K562 (cell line): ENCODE measurements at regions not wholly inside any gene's neighbourhood (a gene's known extent, or its start where the extent isn't known, plus 50 kb on each side); places are given as distances from the start of the nearest gene placed in this dataset.
A peak's percentile ranks its signal among the peaks of the same experiment; 100 is the strongest.

Experiments
- AFF4 ChIP-seq: sonication (generic); formaldehyde crosslinking; IDR thresholded peaks from 2 replicates; pipeline ENCODE4 v1.8.0; 2023; ENCODE audit warnings: mild to moderate bottlenecking, missing genetic modification reagents
- CHAMP1 ChIP-seq: fragments of 450-650 bp; IDR thresholded peaks from 2 replicates; pipeline ENCODE4 v1.6.1; 2016; ENCODE audit warnings: mild to moderate bottlenecking
- ELF1 ChIP-seq: fragments of 200-800 bp; sonication (Bioruptor generic); IDR thresholded peaks from 2 replicates; pipeline ENCODE4 v1.6.1; 2016; ENCODE audit warnings: missing genetic modification characterization, missing compliant biosample characterization
- KLF16 ChIP-seq: IDR thresholded peaks from 2 replicates; pipeline ENCODE4 v1.6.1; 2016; ENCODE audit warnings: antibody characterized with exemption
- MAFK ChIP-seq: IDR thresholded peaks from 2 replicates; pipeline ENCODE4 v1.6.1; 2011; ENCODE audit warnings: low read length, improper control_type of control experiment
- MLLT1 ChIP-seq, 2 experiments: fragments of 450-650 bp; IDR thresholded peaks; 2 replicates each; pipeline ENCODE4 v1.6.1; 2016
- PML ChIP-seq: IDR thresholded peaks from 2 replicates; pipeline ENCODE4 v1.6.1; 2012; ENCODE audit warnings: low read length, inconsistent platforms
- PRDM10 ChIP-seq: fragments of 450-650 bp; IDR thresholded peaks from 2 replicates; pipeline ENCODE4 v1.6.1; 2018; ENCODE audit not compliant: partially characterized antibody
- RAD21 ChIP-seq, 2 experiments: fragments of 250-450 bp in 1 of 2; fragments of 450-650 bp in 1 of 2; sonication (Bioruptor Pico) in 1 of 2; formaldehyde crosslinking in 1 of 2; IDR thresholded peaks in 1 of 2; conservative IDR thresholded peaks in 1 of 2; 2 replicates each; pipeline versions ENCODE4 v1.4.0 to v1.8.0; 2020 to 2022; ENCODE audit warnings: mild to moderate bottlenecking in 2 of 2, moderate library complexity in 1 of 2
- RCOR1 ChIP-seq, 2 experiments: IDR thresholded peaks; 2 replicates each; pipeline ENCODE4 v1.6.1; 2012; ENCODE audit warnings: low read depth in 2 of 2, low read length in 2 of 2, borderline replicate concordance in 1 of 2, improper control_type of control experiment in 1 of 2
- YY1 ChIP-seq, 3 experiments: IDR thresholded peaks; 2 replicates each; pipeline ENCODE4 v1.6.1; 2011; ENCODE audit warnings: low read length in 2 of 3, mild to moderate bottlenecking in 2 of 3, moderate library complexity in 2 of 3, borderline replicate concordance in 1 of 3, control low read depth in 1 of 3, low read depth in 1 of 3; ENCODE audit not compliant: insufficient read depth in 3 of 3, insufficient replicate concordance in 2 of 3, control insufficient read depth in 1 of 3, insufficient read length in 1 of 3; ENCODE audit errors: extremely low read depth in 1 of 3
- ZNF23 ChIP-seq: fragments of 250-450 bp; sonication (Bioruptor Pico); IDR thresholded peaks from 2 replicates; pipeline ENCODE4 v1.4.0; 2020; ENCODE audit warnings: mild to moderate bottlenecking
- ZNF311 ChIP-seq: fragments of 250-450 bp; sonication (Bioruptor Pico); IDR thresholded peaks from 2 replicates; pipeline ENCODE4 v1.4.0; 2020; ENCODE audit warnings: mild to moderate bottlenecking, moderate library complexity

GRCh38 chr1:168637350-168637991 lies 61.1 kb downstream of the XCL1 start (continued):
- TF ChIP-seq RAD21 (CRISPR knock-in tag; conservative IDR thresholded peaks at IDR 0.05 in 1 of 2, IDR thresholded peaks at IDR 0.05 in 1 of 2) (peak; percentile 66 to 71), YY1 (IDR thresholded peaks at IDR 0.05; ENCODE audit: borderline replicate concordance in 1 of 3, control insufficient read depth in 1 of 3, extremely low read depth in 1 of 3, insufficient read depth in 3 of 3, insufficient read length in 1 of 3, insufficient replicate concordance in 2 of 3, low read depth in 1 of 3, low read length in 2 of 3) (peak in 1 of 3 experiments; percentile 65), AFF4 (no peak), PRDM10 (peak; percentile 60), KLF16 (peak; percentile 21; the same call in 1 of the 2 replicates), MLLT1 (IDR thresholded peaks at IDR 0.05) (no peak), ZNF23 (CRISPR knock-in tag) (no peak), ELF1 (tag) (0 out of 2 replicates have a peak, but pooled peaks have one; percentile 22), PML (no peak), MAFK (0 out of 2 replicates have a peak, but pooled peaks have one; percentile 16), ZNF311 (CRISPR knock-in tag) (no peak), RCOR1 (IDR thresholded peaks at IDR 0.05; ENCODE audit: borderline replicate concordance in 1 of 2, low read depth in 2 of 2, low read length in 2 of 2) (peak in 1 of 2 experiments; percentile 49; a peak in 1 of 4 replicates), CHAMP1 (0 out of 2 replicates have a peak, but pooled peaks have one; percentile 23)
- TF ChIP-seq, all 486 proteins: peak for 20
